HCT116 (cell line): ENCODE measurements at regions not wholly inside any gene's neighbourhood (a gene's known extent, or its start where the extent isn't known, plus 50 kb on each side); places are given as distances from the start of the nearest gene placed in this dataset.

Experiments used
- ATAC-seq: fragments of 200-7000 bp; cut with Tn5 transposase; 2 replicates; pipeline ENCODE4 v1.9.1; 2020; ENCODE audit warnings: mild to moderate bottlenecking, moderate library complexity
- BruUV-seq: library from RNA; stranded (reverse); fragments of 400-500 nt; replicated peaks from 2 replicates; lab custom pipeline; 2021; lab: Mats Ljungman, UMichigan
- CTCF ChIA-PET: fragments of 300-600 bp; sonication (Branson Sonifier 250); formaldehyde crosslinking; loops from one replicate; lab custom pipeline; 2021; ENCODE audit warnings: antibody characterized with exemption; lab: Charles Lee
- POLR2A ChIA-PET: fragments of 300-600, 350-600 bp; sonication (Branson Sonifier 250); formaldehyde crosslinking; loops from one replicate; lab custom pipeline; 2021; ENCODE audit warnings: antibody characterized with exemption; lab: Charles Lee
- RAD21 ChIA-PET, 2 experiments: fragments of 300-600 bp; sonication (Branson Sonifier 250); formaldehyde crosslinking; loops; one replicate each; lab custom pipeline; 2023; ENCODE audit warnings: low total read pairs in 2 of 2; ENCODE audit not compliant: uncharacterized antibody in 2 of 2, unreplicated experiment in 2 of 2, low non-redundant PET in 1 of 2; lab: Charles Lee
- DNase-seq: peaks from one replicate; pipeline ENCODE4 v3.0.0-alpha.2; 2010; ENCODE audit warnings: low read depth, low spot score
- H2AFZ ChIP-seq: fragments of 200-600 bp; shearing (Covaris generic), sonication (generic); 2 replicates; pipeline ENCODE4 v1.6.1; 2017; ENCODE audit warnings: low read depth, mixed run types, mixed read lengths, antibody characterized with exemption, low read length; ENCODE audit not compliant: poor library complexity, severe bottlenecking
- H3K27ac ChIP-seq: 2 replicates; pipeline ENCODE4 v1.5.1; 2012; ENCODE audit warnings: low read depth, low read length
- H3K27me3 ChIP-seq: fragments of 200-600 bp; sonication (generic); 2 replicates; pipeline ENCODE4 v1.6.1; 2016; ENCODE audit warnings: mixed run types, low read length, mixed read lengths; ENCODE audit not compliant: insufficient read depth
- H3K36me3 ChIP-seq, 2 experiments: fragments of 200-500 bp in 1 of 2; fragments of 200-600 bp in 1 of 2; sonication (Bioruptor generic) in 1 of 2; sonication (generic) in 1 of 2; 2 replicates each; pipeline versions ENCODE4 v1.5.1 to v1.6.1; 2014 to 2016; ENCODE audit warnings: low read length in 2 of 2, inconsistent platforms in 1 of 2, mixed read lengths in 1 of 2, mixed run types in 1 of 2; ENCODE audit not compliant: insufficient read depth in 2 of 2, control insufficient read depth in 1 of 2
- H3K4me1 ChIP-seq, 2 experiments: fragments of 200-600 bp in 1 of 2; sonication (generic) in 1 of 2; 2 replicates each; pipeline versions ENCODE4 v1.5.1 to v1.6.1; 2012 to 2017; ENCODE audit warnings: low read length in 2 of 2, inconsistent platforms in 1 of 2, mild to moderate bottlenecking in 1 of 2, mixed read lengths in 1 of 2, mixed run types in 1 of 2, moderate library complexity in 1 of 2; ENCODE audit not compliant: insufficient read depth in 2 of 2, control insufficient read depth in 1 of 2
- H3K4me2 ChIP-seq: fragments of 200-600 bp; sonication (generic); 2 replicates; pipeline ENCODE4 v1.6.1; 2017; ENCODE audit warnings: mixed run types, low read length, mixed read lengths
- H3K4me3 ChIP-seq, 2 experiments: fragments of 200-600 bp in 1 of 2; sonication (generic) in 1 of 2; replicated peaks in 1 of 2; 2 replicates each; pipeline ENCODE4 v1.5.1; 2011 to 2016; ENCODE audit warnings: low read length in 2 of 2, control low read depth in 1 of 2, low read depth in 1 of 2, mild to moderate bottlenecking in 1 of 2, mixed read lengths in 1 of 2, mixed run types in 1 of 2
- H3K79me2 ChIP-seq: fragments of 200-600 bp; sonication (generic); 2 replicates; pipeline ENCODE4 v1.6.1; 2017; ENCODE audit warnings: mild to moderate bottlenecking, mixed run types, low read length, moderate library complexity, mixed read lengths; ENCODE audit not compliant: insufficient read depth
- H3K9ac ChIP-seq: fragments of 200-600 bp; sonication (generic); 2 replicates; pipeline ENCODE4 v1.6.1; 2016; ENCODE audit warnings: low read length, mixed read lengths
- H3K9me2 ChIP-seq: fragments of 200-600 bp; sonication (generic), shearing (Covaris generic); 2 replicates; pipeline ENCODE4 v1.6.1; 2017; ENCODE audit warnings: mixed run types, mild to moderate bottlenecking, moderate library complexity; ENCODE audit not compliant: insufficient read depth
- H3K9me3 ChIP-seq, 2 experiments: fragments of 200-500 bp in 1 of 2; fragments of 200-600 bp in 1 of 2; sonication (Bioruptor generic) in 1 of 2; sonication (generic) in 1 of 2; 2 replicates each; pipeline ENCODE4 v1.6.1; 2014 to 2017; ENCODE audit warnings: low read length in 2 of 2, mixed read lengths in 2 of 2, inconsistent platforms in 1 of 2, low read depth in 1 of 2, mild to moderate bottlenecking in 1 of 2, mixed run types in 1 of 2, moderate library complexity in 1 of 2; ENCODE audit not compliant: control insufficient read depth in 1 of 2, insufficient read depth in 1 of 2
- H4K20me1 ChIP-seq: fragments of 200-600 bp; sonication (generic), shearing (Covaris generic); 2 replicates; pipeline ENCODE4 v1.6.1; 2017; ENCODE audit warnings: mixed run types, mild to moderate bottlenecking, moderate library complexity; ENCODE audit not compliant: insufficient read depth
- CBX3 ChIP-seq: IDR thresholded peaks from 2 replicates; pipeline ENCODE4 v1.6.1; 2012; ENCODE audit warnings: low read depth
- EGR1 ChIP-seq: IDR thresholded peaks from 2 replicates; pipeline ENCODE4 v1.6.1; 2012; ENCODE audit warnings: low read depth
- EZH2phosphoT487 ChIP-seq: fragments of 200-600 bp; IDR thresholded peaks from 2 replicates; pipeline ENCODE4 v1.6.1; 2018; ENCODE audit warnings: antibody characterized with exemption, borderline replicate concordance
- FOSL1 ChIP-seq: IDR thresholded peaks from 2 replicates; pipeline ENCODE4 v1.6.1; 2012; ENCODE audit warnings: low read depth
- POLR2AphosphoS5 ChIP-seq: IDR thresholded peaks from 2 replicates; pipeline ENCODE4 v1.6.1; 2011; ENCODE audit warnings: mild to moderate bottlenecking, low read depth, low read length, moderate library complexity
- RAD21 ChIP-seq: IDR thresholded peaks from 2 replicates; pipeline ENCODE4 v1.6.1; 2012; ENCODE audit warnings: low read depth, mild to moderate bottlenecking
- SIN3A ChIP-seq: IDR thresholded peaks from 2 replicates; pipeline ENCODE4 v1.6.1; 2012; ENCODE audit warnings: low read depth
- SP1 ChIP-seq: IDR thresholded peaks from 2 replicates; pipeline ENCODE4 v1.6.1; 2012; ENCODE audit warnings: low read depth
- SRF ChIP-seq: IDR thresholded peaks from 2 replicates; pipeline ENCODE4 v1.6.1; 2012; ENCODE audit warnings: low read depth
- TCF7L2 ChIP-seq: IDR thresholded peaks from 2 replicates; pipeline ENCODE4 v1.7.0; 2011; ENCODE audit warnings: borderline replicate concordance, inconsistent platforms; ENCODE audit not compliant: insufficient read depth, insufficient read length; ENCODE audit errors: extremely low read depth
- ZBTB33 ChIP-seq: IDR thresholded peaks from 2 replicates; pipeline ENCODE4 v1.6.1; 2011; ENCODE audit warnings: mild to moderate bottlenecking, low read length, moderate library complexity; ENCODE audit not compliant: insufficient replicate concordance; ENCODE audit errors: extremely low read depth
- ZFX ChIP-seq: fragments of 450-650 bp; IDR thresholded peaks from 2 replicates; pipeline ENCODE4 v1.6.1; 2017
- ZNF274 ChIP-seq: fragments of 200-500 bp; sonication (Bioruptor generic); IDR thresholded peaks from 2 replicates; pipeline ENCODE4 v1.6.1; 2014; ENCODE audit warnings: mild to moderate bottlenecking, low read depth, low read length, inconsistent platforms
- intact Hi-C: fragments of 100-400 bp; cut with micrococcal nuclease; formaldehyde crosslinking; loops from 2 replicates; pipeline ENCODE4 v1.10.0; 2022

GRCh38 chr16:54443839-54444238 lies 157.3 kb upstream of the IRX3 start (continued):
- TF ChIP-seq SIN3A (no peak), EGR1 (no peak), EZH2phosphoT487 (no peak), SP1 (no peak)

GRCh38 chr16:54443352-54443751 lies 156.8 kb upstream of the IRX3 start:
- H3K4me3 ChIP-seq, result no peak overlapping the region
- H2AFZ ChIP-seq, result no peak overlapping the region
- H3K9ac ChIP-seq, result no peak overlapping the region
- ChIA-PET RAD21 (no interaction called here), POLR2A (no interaction called here), CTCF (no interaction called here)
- BruUV-seq, result no TSS peak
- H3K27me3 ChIP-seq, result peaks cover 4% of the 10 kb centered on the region; the same call in 1 of the 2 replicates
- DNase-seq, result no peak
- H3K9me3 ChIP-seq, result no peaks in the 10 kb centered on the region
- TF ChIP-seq RAD21 (no peak), ZBTB33 (no peak), CBX3 (no peak), FOSL1 (no peak), SRF (no peak), EGR1 (no peak), TCF7L2 (no peak), ZNF274 (no peak), ZFX (no peak), POLR2AphosphoS5 (no peak), SP1 (no peak)
- ATAC-seq, result no peak
- H3K27ac ChIP-seq, result no peak overlapping the region
- intact Hi-C loops, result no loop called here
- H3K4me1 ChIP-seq, result peaks cover 0 to 10% of the 10 kb centered on the region in 2 experiments; a peak in 2 of 4 replicates
- H3K9me2 ChIP-seq, result no peaks in the 10 kb centered on the region
- no peaks in the 10 kb centered on the region for H3K36me3 ChIP-seq
- H4K20me1 ChIP-seq, result no peaks in the 10 kb centered on the region
- no peak overlapping the region for H3K4me2 ChIP-seq
- H3K79me2 ChIP-seq, result no peaks in the 10 kb centered on the region
